ENCODE measurements at regions not wholly inside any gene's neighbourhood (a gene's known extent, or its start where the extent isn't known, plus 50 kb on each side); places are given as distances from the start of the nearest gene placed in this dataset.

DNA sequence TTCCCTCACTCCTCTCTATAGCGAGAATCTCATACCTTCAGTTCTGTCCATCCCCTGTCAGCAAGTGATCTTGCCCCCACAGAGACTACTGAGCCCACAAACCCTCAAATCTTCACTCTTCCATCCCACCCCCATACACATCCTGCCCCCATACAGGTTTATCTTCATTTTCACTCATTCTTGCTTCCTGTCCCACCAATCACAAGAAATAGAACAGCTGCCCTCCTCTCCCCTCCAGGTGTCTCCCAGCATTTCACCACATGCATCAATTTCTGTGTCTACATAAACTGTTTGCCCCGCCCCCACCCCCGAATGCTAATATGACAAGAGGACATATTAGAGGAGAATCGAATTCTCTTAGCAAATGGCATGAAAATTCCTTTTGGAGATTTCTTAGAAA is 54.9 kb upstream of the CARMIL1 start:
- no peak for DNase-seq
- WGBS, 5 donors = 75 to 89% (median 86%) methylated on average over 4 of the region's 4 CpGs
- Histone ChIP-seq H3K9me3 (no peaks in the 10 kb centered on the region), H3K4me3 (no peak overlapping the region), H3K36me3 (no peaks in the 10 kb centered on the region), H3K27me3 (no peaks in the 10 kb centered on the region), H3K27ac (no peak overlapping the region), H3K4me1 (peaks cover 0 to 9% (median 8%) of the 10 kb centered on the region in 4 donors)
- no peak for TF ChIP-seq EP300 (IDR thresholded peaks at IDR 0.05)
- TF ChIP-seq POLR2AphosphoS5 (IDR thresholded peaks at IDR 0.05) = no peak
- TF ChIP-seq, protein P1, sequence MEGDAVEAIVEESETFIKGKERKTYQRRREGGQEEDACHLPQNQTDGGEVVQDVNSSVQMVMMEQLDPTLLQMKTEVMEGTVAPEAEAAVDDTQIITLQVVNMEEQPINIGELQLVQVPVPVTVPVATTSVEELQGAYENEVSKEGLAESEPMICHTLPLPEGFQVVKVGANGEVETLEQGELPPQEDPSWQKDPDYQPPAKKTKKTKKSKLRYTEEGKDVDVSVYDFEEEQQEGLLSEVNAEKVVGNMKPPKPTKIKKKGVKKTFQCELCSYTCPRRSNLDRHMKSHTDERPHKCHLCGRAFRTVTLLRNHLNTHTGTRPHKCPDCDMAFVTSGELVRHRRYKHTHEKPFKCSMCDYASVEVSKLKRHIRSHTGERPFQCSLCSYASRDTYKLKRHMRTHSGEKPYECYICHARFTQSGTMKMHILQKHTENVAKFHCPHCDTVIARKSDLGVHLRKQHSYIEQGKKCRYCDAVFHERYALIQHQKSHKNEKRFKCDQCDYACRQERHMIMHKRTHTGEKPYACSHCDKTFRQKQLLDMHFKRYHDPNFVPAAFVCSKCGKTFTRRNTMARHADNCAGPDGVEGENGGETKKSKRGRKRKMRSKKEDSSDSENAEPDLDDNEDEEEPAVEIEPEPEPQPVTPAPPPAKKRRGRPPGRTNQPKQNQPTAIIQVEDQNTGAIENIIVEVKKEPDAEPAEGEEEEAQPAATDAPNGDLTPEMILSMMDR (IDR thresholded peaks at IDR 0.05) = no peak
- TF ChIP-seq POLR2A (IDR thresholded peaks at IDR 0.05) = no peak
- intact Hi-C loops (cut with DNase I; ENCODE audit: low total_unique reads) = no loop called here

DNA sequence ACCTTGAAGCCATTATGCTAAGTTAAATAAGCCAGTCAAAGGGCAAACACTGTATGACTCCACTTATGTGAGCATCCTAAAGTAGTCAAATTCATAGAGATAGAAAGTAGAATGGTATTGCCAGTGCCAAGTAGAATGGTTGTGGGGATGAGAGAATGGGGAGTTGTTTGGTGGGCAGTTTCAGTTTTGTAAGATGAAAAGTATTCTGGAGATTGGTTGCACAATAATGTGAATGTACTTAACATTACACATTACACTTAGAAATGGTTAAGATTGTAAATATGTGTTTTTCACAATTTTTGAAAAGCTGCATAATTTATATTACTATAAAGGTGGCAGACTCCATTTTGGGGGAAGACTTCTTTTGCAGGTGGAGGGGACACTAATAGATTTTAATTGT is 51.3 kb upstream of the CARMIL1 start:
- Histone ChIP-seq H3K4me3 (no peak overlapping the region), H3K36me3 (no peaks in the 10 kb centered on the region), H3K27ac (no peak overlapping the region), H3K9me3 (no peaks in the 10 kb centered on the region), H3K27me3 (no peaks in the 10 kb centered on the region), H3K4me1 (peaks cover 0 to 9% (median 8%) of the 10 kb centered on the region in 4 donors)
- intact Hi-C loops (cut with DNase I; ENCODE audit: low total_unique reads) = no loop called here
- no peak for TF ChIP-seq POLR2AphosphoS5 (IDR thresholded peaks at IDR 0.05)
- no peak for TF ChIP-seq POLR2A (IDR thresholded peaks at IDR 0.05)
- TF ChIP-seq, protein P1 (IDR thresholded peaks at IDR 0.05) = no peak
- no peak for TF ChIP-seq EP300 (IDR thresholded peaks at IDR 0.05)
- no peak for DNase-seq

Small RNAs in the stretch of these regions (small RNA-seq; reads per million reads assigned to genes)
- 0 reads per million in 4 donors for gene RN7SL334P
